NT2/D1 (cell line): ENCODE measurements at regions not wholly inside any gene's neighbourhood (a gene's known extent, or its start where the extent isn't known, plus 50 kb on each side); places are given as distances from the start of the nearest gene placed in this dataset.

ENCODE experiments used
- DNase-seq: peaks from one replicate; pipeline ENCODE4 v3.0.0-alpha.2; 2011; ENCODE audit warnings: low read depth, low spot score
- H3K27me3 ChIP-seq: 2 replicates; pipeline ENCODE4 v1.6.0; 2011; ENCODE audit warnings: mild to moderate bottlenecking; ENCODE audit not compliant: insufficient read length, insufficient read depth
- H3K36me3 ChIP-seq: 2 replicates; pipeline ENCODE4 v1.6.1; 2011; ENCODE audit warnings: mild to moderate bottlenecking, low read length, mixed read lengths; ENCODE audit not compliant: insufficient read depth, insufficient read length
- H3K4me1 ChIP-seq: 2 replicates; pipeline ENCODE4 v1.5.1; 2011; ENCODE audit not compliant: insufficient read depth, insufficient read length
- H3K4me3 ChIP-seq: 2 replicates; pipeline ENCODE4 v1.5.1; 2011; ENCODE audit warnings: low read depth; ENCODE audit not compliant: insufficient read length
- H3K9ac ChIP-seq: 2 replicates; pipeline ENCODE4 v1.6.0; 2011; ENCODE audit warnings: low read depth; ENCODE audit not compliant: insufficient read length
- H3K9me3 ChIP-seq: 2 replicates; pipeline ENCODE4 v1.5.1; 2011; ENCODE audit warnings: mild to moderate bottlenecking, low read length; ENCODE audit not compliant: insufficient read depth
- SUZ12 ChIP-seq: IDR thresholded peaks from 2 replicates; pipeline ENCODE4 v1.6.1; 2011; ENCODE audit not compliant: insufficient read length, insufficient read depth; ENCODE audit errors: extremely low read depth
- YY1 ChIP-seq: IDR thresholded peaks from 2 replicates; pipeline ENCODE4 v1.6.1; 2011; ENCODE audit not compliant: insufficient read length, insufficient read depth
- ZNF274 ChIP-seq: IDR thresholded peaks from 2 replicates; pipeline ENCODE4 v1.6.1; 2011; ENCODE audit warnings: mild to moderate bottlenecking, low read depth, low read length

DNA sequence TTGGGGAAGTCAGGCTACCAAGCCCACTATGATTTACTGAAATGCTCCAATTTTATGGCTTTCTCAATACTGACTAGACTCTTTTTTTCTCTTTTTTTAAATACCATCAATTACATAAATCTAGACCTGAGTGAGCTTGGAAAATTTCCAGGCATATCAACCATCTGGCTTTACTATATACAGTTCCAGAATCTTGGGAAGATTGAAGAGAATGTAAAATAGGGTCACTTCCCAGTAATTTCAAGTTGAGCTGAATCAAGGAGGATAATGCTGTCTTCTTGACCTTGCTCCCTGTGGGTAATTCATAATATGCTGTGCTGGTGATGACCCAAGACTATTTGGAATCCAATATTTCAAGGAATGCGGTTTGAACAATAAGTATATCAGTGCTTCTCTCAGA is 108.1 kb downstream of the MAP3K21 start:
- H3K4me1 ChIP-seq: no peaks in the 10 kb centered on the region
- H3K9ac ChIP-seq: no peak overlapping the region
- no peaks in the 10 kb centered on the region for H3K36me3 ChIP-seq
- H3K4me3 ChIP-seq: no peak overlapping the region
- no peak for DNase-seq
- TF ChIP-seq SUZ12: no peak
- TF ChIP-seq YY1: no peak
- TF ChIP-seq ZNF274: no peak
- no peaks in the 10 kb centered on the region for H3K27me3 ChIP-seq
- no peaks in the 10 kb centered on the region; the same call in 1 of the 2 replicates for H3K9me3 ChIP-seq

DNA sequence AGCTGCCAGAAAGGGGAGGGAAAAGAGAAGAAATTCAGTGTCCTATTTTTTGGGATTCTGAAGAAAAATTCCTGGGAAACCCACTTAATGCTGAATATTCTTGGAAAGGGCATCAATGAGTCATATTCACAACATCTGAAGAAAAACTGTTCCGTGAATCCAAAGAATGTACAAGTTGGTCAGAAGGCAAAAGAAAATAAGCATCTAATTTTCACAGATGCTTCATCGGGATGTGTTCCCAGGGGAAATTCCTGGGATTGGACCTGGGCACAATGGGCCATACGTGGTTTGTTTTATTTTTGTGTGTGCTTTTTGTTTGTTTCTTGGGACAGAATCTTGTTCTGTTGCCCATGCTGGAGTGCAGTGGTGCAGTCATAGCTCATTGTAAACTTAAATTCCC is 112.2 kb downstream of the MAP3K21 start:
- TF ChIP-seq SUZ12 (no peak), ZNF274 (no peak), YY1 (no peak)
- H3K27me3 ChIP-seq: no peaks in the 10 kb centered on the region
- no peaks in the 10 kb centered on the region for H3K36me3 ChIP-seq
- peaks cover 4% of the 10 kb centered on the region; the same call in 1 of the 2 replicates for H3K9me3 ChIP-seq
- no peak for DNase-seq
- H3K4me3 ChIP-seq: no peak overlapping the region
- no peak overlapping the region for H3K9ac ChIP-seq
- no peaks in the 10 kb centered on the region for H3K4me1 ChIP-seq

DNA sequence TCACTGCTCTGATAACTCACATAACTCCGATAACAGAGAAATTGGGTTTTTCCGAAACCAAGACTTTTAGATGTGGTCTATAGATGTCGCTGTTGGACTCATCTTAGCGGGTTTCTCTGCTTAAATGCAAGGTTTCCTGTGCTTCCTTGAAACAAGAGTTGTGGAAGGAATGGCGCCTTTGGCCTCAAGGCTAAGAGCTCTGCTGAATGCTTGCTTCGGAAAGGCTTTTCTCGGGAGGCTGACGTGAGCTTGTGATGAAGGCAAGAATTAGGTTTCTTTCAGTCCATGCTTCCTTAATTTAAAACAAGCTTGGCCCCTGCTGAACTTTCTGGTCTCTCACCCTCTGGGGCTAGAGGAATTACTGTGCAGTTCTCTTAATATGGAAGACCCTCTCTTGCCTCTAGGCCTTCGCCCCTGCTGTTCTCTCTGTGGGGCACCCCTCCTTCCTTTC is 113.5 kb downstream of the MAP3K21 start:
- H3K4me1 ChIP-seq: no peaks in the 10 kb centered on the region
- no peak overlapping the region for H3K9ac ChIP-seq
- no peak for TF ChIP-seq YY1
- no peak for TF ChIP-seq ZNF274
- no peak for TF ChIP-seq SUZ12
- H3K36me3 ChIP-seq: no peaks in the 10 kb centered on the region
- no peaks in the 10 kb centered on the region for H3K27me3 ChIP-seq
- no peak overlapping the region for H3K4me3 ChIP-seq
- peaks cover 13% of the 10 kb centered on the region for H3K9me3 ChIP-seq
- peak; percentile 92 for DNase-seq

DNA sequence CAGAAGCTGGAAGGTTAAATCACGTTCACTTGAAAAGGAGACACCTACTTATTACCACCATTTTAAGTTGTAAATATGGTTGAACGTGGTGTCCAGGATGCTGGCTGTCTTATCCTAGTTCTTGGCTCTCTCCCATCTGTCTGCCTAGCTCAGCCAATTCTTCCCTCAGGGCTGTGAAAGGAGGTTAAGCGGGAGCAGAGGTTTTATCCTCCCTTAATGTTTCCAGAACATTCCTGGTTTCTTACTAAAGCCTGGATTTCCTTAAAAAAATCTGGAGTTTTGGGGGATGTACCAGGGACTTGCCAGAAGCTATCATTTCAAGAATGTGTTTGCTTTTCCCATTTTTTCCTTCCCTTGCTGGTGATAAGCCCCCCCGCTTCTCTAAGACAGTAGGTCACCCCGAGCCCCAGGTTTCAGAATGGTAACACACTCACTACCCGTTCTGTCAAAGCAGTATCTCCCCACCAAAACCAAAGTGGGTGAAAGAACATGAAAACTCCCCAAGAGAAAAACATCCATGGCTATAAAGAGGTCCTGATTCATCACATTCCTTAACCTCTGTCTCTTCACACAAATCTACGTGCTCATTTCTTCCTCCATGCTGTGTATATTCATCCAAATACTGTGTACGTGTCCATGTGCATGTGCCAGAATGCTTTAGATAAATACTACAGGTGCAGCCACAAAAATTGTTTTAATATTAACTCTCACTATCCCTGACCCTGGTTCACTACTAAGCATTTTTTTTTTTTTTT is 114.7 kb downstream of the MAP3K21 start:
- H3K27me3 ChIP-seq: no peaks in the 10 kb centered on the region
- TF ChIP-seq YY1: no peak
- TF ChIP-seq ZNF274: no peak
- TF ChIP-seq SUZ12: no peak
- no peaks in the 10 kb centered on the region for H3K36me3 ChIP-seq
- H3K4me3 ChIP-seq: no peak overlapping the region
- H3K4me1 ChIP-seq: no peaks in the 10 kb centered on the region
- H3K9me3 ChIP-seq: peaks cover 23% of the 10 kb centered on the region
- H3K9ac ChIP-seq: no peak overlapping the region
- no peak for DNase-seq

DNA sequence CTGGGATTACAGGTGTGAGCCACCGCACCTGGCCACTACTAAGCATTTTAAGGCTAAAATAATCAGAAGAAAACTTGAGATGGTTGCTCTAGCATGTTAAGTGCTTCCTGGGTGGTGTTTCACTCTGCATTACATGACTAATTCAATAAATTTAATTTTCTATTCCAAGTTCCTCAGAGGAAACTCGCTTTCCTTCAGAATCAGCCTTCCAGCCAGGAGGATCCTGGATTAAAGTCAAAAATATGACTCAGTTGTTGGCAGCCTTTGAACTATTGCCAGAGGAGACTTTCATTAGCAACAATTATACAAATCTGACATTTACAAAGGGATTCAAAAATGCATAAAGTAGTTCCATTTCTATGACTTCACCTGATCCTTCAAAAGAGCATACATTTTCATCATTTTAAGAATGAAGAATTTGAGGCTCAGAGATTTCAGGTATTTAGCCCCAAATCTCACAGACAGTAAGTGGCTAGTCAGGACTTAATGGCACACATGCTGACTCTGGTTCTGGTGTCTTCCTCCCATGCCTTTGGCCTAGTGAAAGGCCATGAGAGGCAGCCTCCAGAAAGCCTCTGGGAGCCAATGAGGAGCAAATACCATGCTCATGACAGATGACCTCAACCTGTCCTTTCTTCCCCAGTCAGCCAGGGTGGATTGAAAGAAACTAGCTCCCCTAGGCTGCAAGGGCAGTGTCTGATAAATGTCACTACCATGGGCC is 115.7 kb downstream of the MAP3K21 start:
- TF ChIP-seq YY1 (no peak), SUZ12 (no peak), ZNF274 (no peak)
- no peaks in the 10 kb centered on the region for H3K4me1 ChIP-seq
- no peaks in the 10 kb centered on the region for H3K36me3 ChIP-seq
- DNase-seq: no peak
- no peak overlapping the region for H3K4me3 ChIP-seq
- H3K9me3 ChIP-seq: peaks cover 24% of the 10 kb centered on the region
- H3K27me3 ChIP-seq: no peaks in the 10 kb centered on the region
- no peak overlapping the region for H3K9ac ChIP-seq

DNA sequence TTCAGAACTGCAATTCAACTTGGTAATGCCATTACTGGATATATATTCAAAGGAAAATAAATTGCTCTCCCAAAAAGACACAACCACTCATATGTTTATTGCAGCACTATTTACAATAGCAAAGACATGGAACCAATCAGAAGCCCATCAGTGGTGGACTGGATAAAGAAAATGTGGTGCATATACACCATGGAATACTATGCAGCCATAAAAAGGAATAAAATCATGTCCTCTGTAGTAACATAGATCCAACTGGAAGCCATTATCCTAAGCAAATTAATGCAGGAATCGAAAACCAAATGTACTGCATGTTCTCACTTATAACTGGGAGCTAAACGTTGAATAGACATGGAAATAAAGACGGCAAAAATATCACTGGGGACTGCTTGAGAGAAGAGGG is 117.0 kb downstream of the MAP3K21 start:
- TF ChIP-seq YY1 (no peak), SUZ12 (no peak), ZNF274 (no peak)

DNA sequence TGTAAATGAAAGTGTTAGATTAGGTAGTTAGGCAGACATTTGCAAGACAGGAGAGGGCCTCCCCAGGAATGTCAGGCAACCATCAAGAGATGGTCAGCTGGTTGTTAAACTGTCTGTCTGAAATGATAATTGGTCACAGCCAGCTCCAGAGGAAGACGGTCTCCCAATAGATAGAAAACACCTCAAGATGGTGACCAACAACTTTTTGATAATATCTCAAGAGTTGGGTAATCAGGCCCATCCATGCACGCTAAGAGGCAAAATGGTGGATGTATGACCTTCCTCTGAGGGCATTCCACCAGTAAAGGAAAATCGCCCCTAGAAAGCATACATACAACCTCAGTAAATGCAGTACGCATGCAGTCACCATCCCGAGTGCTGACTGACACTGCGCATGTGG is 118.2 kb downstream of the MAP3K21 start:
- no peak overlapping the region for H3K9ac ChIP-seq
- H3K4me1 ChIP-seq: no peaks in the 10 kb centered on the region
- peaks cover 31% of the 10 kb centered on the region for H3K9me3 ChIP-seq
- DNase-seq: no peak
- TF ChIP-seq YY1 (no peak), SUZ12 (no peak), ZNF274 (no peak)
- H3K4me3 ChIP-seq: no peak overlapping the region
- H3K36me3 ChIP-seq: no peaks in the 10 kb centered on the region
- no peaks in the 10 kb centered on the region for H3K27me3 ChIP-seq

More for the DNA sequence above, 117.0 kb downstream of the MAP3K21 start:
- Histone ChIP-seq H3K36me3 (no peaks in the 10 kb centered on the region), H3K9ac (no peak overlapping the region), H3K9me3 (peaks cover 24% of the 10 kb centered on the region), H3K4me1 (no peaks in the 10 kb centered on the region), H3K27me3 (no peaks in the 10 kb centered on the region), H3K4me3 (no peak overlapping the region)
- no peak for DNase-seq
